NB4 (cell line): ENCODE measurements at regions not wholly inside any gene's neighbourhood (a gene's known extent, or its start where the extent isn't known, plus 50 kb on each side); places are given as distances from the start of the nearest gene placed in this dataset.

Experiments used
- CTCF ChIP-seq: IDR thresholded peaks from one replicate; pipeline ENCODE4 v1.5.1; 2012; ENCODE audit warnings: low read depth, low read length
- POLR2A ChIP-seq: IDR thresholded peaks from 2 replicates; pipeline ENCODE4 v1.6.1; 2011; ENCODE audit warnings: mild to moderate bottlenecking; ENCODE audit not compliant: insufficient read length; ENCODE audit errors: extremely low read depth

DNA sequence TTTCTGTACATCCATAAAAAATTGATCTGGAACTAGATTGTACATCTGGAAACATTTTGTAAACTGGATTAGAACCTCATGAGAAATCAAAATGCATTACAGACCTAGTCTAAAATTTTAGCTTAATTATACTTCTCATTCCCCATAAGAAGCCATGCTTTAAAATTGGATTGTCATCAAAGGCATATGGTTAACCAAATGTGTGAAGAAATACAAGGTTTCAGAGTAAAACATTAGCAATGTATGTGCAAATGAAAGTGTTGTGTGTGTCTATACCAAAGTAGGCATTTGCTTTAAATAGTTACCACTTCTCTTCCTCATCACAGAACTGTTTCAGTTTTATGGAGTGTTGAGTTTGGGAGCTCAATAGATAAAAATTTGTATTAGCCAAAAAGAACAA lies 968.7 kb downstream of the EPHA3 start:
- TF ChIP-seq CTCF = no peak
- no peak for TF ChIP-seq POLR2A
